ENCODE measurements at regions not wholly inside any gene's neighbourhood (a gene's known extent, or its start where the extent isn't known, plus 50 kb on each side); places are given as distances from the start of the nearest gene placed in this dataset.
A peak's percentile ranks its signal among the peaks of the same experiment; 100 is the strongest.
"Not testable (repeated sequence)": the region's sequence is repeated elsewhere in the genome, so short reads cannot be mapped to it uniquely, and the experiment has no call there.

- DNase-seq (ENCODE audit: low spot score) = no peak
Measured at GRCh38 chr19:30681162-30682100, 309.2 kb downstream of the ZNF536 start.

GRCh38 chr19:30680399-30680798, 308.2 kb downstream of the ZNF536 start:
- not testable (repeated sequence) for DNase-seq (ENCODE audit: low spot score)

GRCh38 chr19:30679789-30680188, 307.6 kb downstream of the ZNF536 start:
- no peak for DNase-seq (ENCODE audit: low spot score)

GRCh38 chr19:30679153-30679702, 307.0 kb downstream of the ZNF536 start:
- no peak for DNase-seq (ENCODE audit: low spot score)

GRCh38 chr19:30678168-30678567, 306.0 kb downstream of the ZNF536 start:
- no peak for DNase-seq (ENCODE audit: low spot score)

GRCh38 chr19:30677702-30678101, 305.5 kb downstream of the ZNF536 start:
- DNase-seq (ENCODE audit: low spot score) = no peak

GRCh38 chr19:30676990-30677679, 305.0 kb downstream of the ZNF536 start:
- DNase-seq (ENCODE audit: low spot score) = no peak

GRCh38 chr19:30675086-30675485, 302.9 kb downstream of the ZNF536 start:
- no peak for DNase-seq (ENCODE audit: low spot score)

GRCh38 chr19:30674656-30675055, 302.5 kb downstream of the ZNF536 start:
- no peak for DNase-seq (ENCODE audit: low spot score)

GRCh38 chr19:30673336-30673735, 301.2 kb downstream of the ZNF536 start:
- no peak for DNase-seq (ENCODE audit: low spot score)

GRCh38 chr19:30672926-30673325, 300.7 kb downstream of the ZNF536 start:
- DNase-seq (ENCODE audit: low spot score) = no peak

- DNase-seq (ENCODE audit: low spot score) = no peak
Measured at GRCh38 chr19:30671622-30672051, 299.5 kb downstream of the ZNF536 start.

GRCh38 chr19:30671367-30671619, 299.1 kb downstream of the ZNF536 start:
- no peak for DNase-seq (ENCODE audit: low spot score)

GRCh38 chr19:30670562-30671366, 298.6 kb downstream of the ZNF536 start:
- DNase-seq (ENCODE audit: low spot score) = no peak

- DNase-seq (ENCODE audit: low spot score) = no peak
Measured at GRCh38 chr19:30670011-30670329, 297.8 kb downstream of the ZNF536 start.

- DNase-seq (ENCODE audit: low spot score) = peak; percentile 53
Measured at GRCh38 chr19:30669329-30670010, 297.3 kb downstream of the ZNF536 start.

GRCh38 chr19:30668521-30669155, 296.5 kb downstream of the ZNF536 start:
- DNase-seq (ENCODE audit: low spot score) = no peak

GRCh38 chr19:30667746-30668145, 295.6 kb downstream of the ZNF536 start:
- no peak for DNase-seq (ENCODE audit: low spot score)

- DNase-seq (ENCODE audit: low spot score) = no peak
Measured at GRCh38 chr19:30667227-30667626, 295.0 kb downstream of the ZNF536 start.

- DNase-seq (ENCODE audit: low spot score) = peak; percentile 55
Measured at GRCh38 chr19:30666301-30666803, 294.2 kb downstream of the ZNF536 start.

GRCh38 chr19:30665449-30665848, 293.3 kb downstream of the ZNF536 start:
- DNase-seq (ENCODE audit: low spot score) = no peak
